Muscle of leg (tissue), 3 donors: ENCODE measurements at regions not wholly inside any gene's neighbourhood (a gene's known extent, or its start where the extent isn't known, plus 50 kb on each side); places are given as distances from the start of the nearest gene placed in this dataset.

Experiments
- DNase-seq: peaks from one replicate; pipeline ENCODE4 v3.0.0; 2013
- H3K27ac ChIP-seq: one replicate; pipeline ENCODE4 v1.5.1; 2013; ENCODE audit warnings: mild to moderate bottlenecking, low read length, control low read depth
- H3K27me3 ChIP-seq: one replicate; pipeline ENCODE4 v1.6.1; 2013; ENCODE audit warnings: low read length; ENCODE audit not compliant: control insufficient read depth, insufficient read depth
- H3K36me3 ChIP-seq: one replicate; pipeline ENCODE4 v1.6.1; 2013; ENCODE audit warnings: low read length; ENCODE audit not compliant: control insufficient read depth, insufficient read depth
- H3K4me1 ChIP-seq: one replicate; pipeline ENCODE4 v1.6.1; 2013; ENCODE audit warnings: low read length; ENCODE audit not compliant: control insufficient read depth, insufficient read depth
- H3K4me3 ChIP-seq: one replicate; pipeline ENCODE4 v1.5.1; 2013; ENCODE audit warnings: low read length, control low read depth
- H3K9me3 ChIP-seq: replicated peaks from 2 replicates; pipeline ENCODE4 v1.6.1; 2013; ENCODE audit warnings: low read depth, low read length; ENCODE audit not compliant: control insufficient read depth
- WGBS: methylation state at CpG from one replicate; pipeline ENCODE4 v1.1.5; 2013; ENCODE audit warnings: missing lambda C conversion rate; ENCODE audit not compliant: insufficient coverage; 5-methylcytosine and 5-hydroxymethylcytosine counted together

GRCh38 chr3:117109178-117109577 is 399.6 kb downstream of the TUSC7 start:
- Histone ChIP-seq H3K9me3 (no peaks in the 10 kb centered on the region), H3K27ac (no peak overlapping the region), H3K36me3 (no peaks in the 10 kb centered on the region), H3K4me1 (no peaks in the 10 kb centered on the region), H3K27me3 (no peaks in the 10 kb centered on the region), H3K4me3 (no peak overlapping the region)
- WGBS: 85% methylated on average over 3 of the region's 6 CpGs
- DNase-seq: no peak

GRCh38 chr3:117114517-117115265 is 405.1 kb downstream of the TUSC7 start:
- no peak for DNase-seq
- H3K9me3 ChIP-seq: no peaks in the 10 kb centered on the region
- peaks cover 6% of the 10 kb centered on the region for H3K4me1 ChIP-seq
- H3K36me3 ChIP-seq: no peaks in the 10 kb centered on the region
- H3K27ac ChIP-seq: no peak overlapping the region
- no CpG with 5 or more reads among the region's 5 CpGs for WGBS
- H3K27me3 ChIP-seq: no peaks in the 10 kb centered on the region
- H3K4me3 ChIP-seq: no peak overlapping the region

- Histone ChIP-seq H3K4me3 (no peak overlapping the region), H3K27me3 (no peaks in the 10 kb centered on the region), H3K36me3 (no peaks in the 10 kb centered on the region), H3K4me1 (peaks cover 6% of the 10 kb centered on the region), H3K9me3 (no peaks in the 10 kb centered on the region), H3K27ac (no peak overlapping the region)
- DNase-seq: no peak
- WGBS: no CpG with 5 or more reads among the region's 2 CpGs
These were observed 407.8 kb downstream of the TUSC7 start for GRCh38 chr3:117117188-117117936.

- WGBS: no CpG with 5 or more reads among the region's 1 CpG
- DNase-seq: peak; percentile 62
These were observed 409.0 kb downstream of the TUSC7 start for GRCh38 chr3:117118604-117119003.

GRCh38 chr3:117120014-117120413 is 410.4 kb downstream of the TUSC7 start:
- Histone ChIP-seq H3K27me3 (no peaks in the 10 kb centered on the region), H3K4me3 (no peak overlapping the region), H3K27ac (no peak overlapping the region), H3K36me3 (no peaks in the 10 kb centered on the region), H3K9me3 (no peaks in the 10 kb centered on the region), H3K4me1 (peaks cover 6% of the 10 kb centered on the region)
- 64% methylated on average over 1 of the region's 1 CpG for WGBS
- DNase-seq: no peak

More at GRCh38 chr3:117118604-117119003, 409.0 kb downstream of the TUSC7 start:
- Histone ChIP-seq H3K36me3 (no peaks in the 10 kb centered on the region), H3K27ac (no peak overlapping the region), H3K4me3 (no peak overlapping the region), H3K9me3 (no peaks in the 10 kb centered on the region), H3K4me1 (peaks cover 6% of the 10 kb centered on the region), H3K27me3 (no peaks in the 10 kb centered on the region)

- Histone ChIP-seq H3K4me3 (no peak overlapping the region), H3K27me3 (no peaks in the 10 kb centered on the region), H3K36me3 (no peaks in the 10 kb centered on the region), H3K4me1 (peaks cover 6% of the 10 kb centered on the region), H3K9me3 (no peaks in the 10 kb centered on the region), H3K27ac (no peak overlapping the region)
- DNase-seq: no peak
- WGBS: no CpG with 5 or more reads among the region's 1 CpG
These were observed 413.0 kb downstream of the TUSC7 start for GRCh38 chr3:117122609-117123008.

GRCh38 chr3:117126460-117126859 is 416.9 kb downstream of the TUSC7 start:
- no peak overlapping the region for H3K27ac ChIP-seq
- no peak for DNase-seq
- H3K27me3 ChIP-seq: no peaks in the 10 kb centered on the region
- no peaks in the 10 kb centered on the region for H3K4me1 ChIP-seq
- no peaks in the 10 kb centered on the region for H3K36me3 ChIP-seq
- no peak overlapping the region for H3K4me3 ChIP-seq
- no CpG with 5 or more reads among the region's 3 CpGs for WGBS
- H3K9me3 ChIP-seq: no peaks in the 10 kb centered on the region

- Histone ChIP-seq H3K36me3 (no peaks in the 10 kb centered on the region), H3K27ac (no peak overlapping the region), H3K4me3 (no peak overlapping the region), H3K27me3 (no peaks in the 10 kb centered on the region), H3K4me1 (no peaks in the 10 kb centered on the region), H3K9me3 (no peaks in the 10 kb centered on the region)
- no CpG with 5 or more reads among the region's 5 CpGs for WGBS
- DNase-seq: no peak
These were observed 417.5 kb downstream of the TUSC7 start for GRCh38 chr3:117126946-117127546.

- peak; percentile 8 for DNase-seq
- H3K36me3 ChIP-seq: no peaks in the 10 kb centered on the region
- H3K27me3 ChIP-seq: no peaks in the 10 kb centered on the region
- H3K27ac ChIP-seq: no peak overlapping the region
- no peak overlapping the region for H3K4me3 ChIP-seq
- H3K4me1 ChIP-seq: no peaks in the 10 kb centered on the region
- no CpG with 5 or more reads among the region's 2 CpGs for WGBS
- no peaks in the 10 kb centered on the region for H3K9me3 ChIP-seq
These were observed 418.6 kb downstream of the TUSC7 start for GRCh38 chr3:117128133-117128532.

- H3K27me3 ChIP-seq: no peaks in the 10 kb centered on the region
These were observed 419.3 kb downstream of the TUSC7 start for GRCh38 chr3:117128872-117129271.

More at GRCh38 chr3:117128872-117129271, 419.3 kb downstream of the TUSC7 start:
- no peak for DNase-seq
- no CpG with 5 or more reads among the region's 1 CpG for WGBS
- Histone ChIP-seq H3K9me3 (no peaks in the 10 kb centered on the region), H3K36me3 (no peaks in the 10 kb centered on the region), H3K4me1 (no peaks in the 10 kb centered on the region), H3K27ac (no peak overlapping the region), H3K4me3 (no peak overlapping the region)
